Left forelimb (tissue), 1 donor: ENCODE measurements at regions not wholly inside any gene's neighbourhood (a gene's known extent, or its start where the extent isn't known, plus 50 kb on each side); places are given as distances from the start of the nearest gene placed in this dataset.
"Not testable (repeated sequence)": the region's sequence is repeated elsewhere in the genome, so short reads cannot be mapped to it uniquely, and the experiment has no call there.

Source experiments
- DNase-seq: peaks from one replicate; pipeline ENCODE4 v3.0.0-alpha.2; 2018; ENCODE audit warnings: low spot score

DNA sequence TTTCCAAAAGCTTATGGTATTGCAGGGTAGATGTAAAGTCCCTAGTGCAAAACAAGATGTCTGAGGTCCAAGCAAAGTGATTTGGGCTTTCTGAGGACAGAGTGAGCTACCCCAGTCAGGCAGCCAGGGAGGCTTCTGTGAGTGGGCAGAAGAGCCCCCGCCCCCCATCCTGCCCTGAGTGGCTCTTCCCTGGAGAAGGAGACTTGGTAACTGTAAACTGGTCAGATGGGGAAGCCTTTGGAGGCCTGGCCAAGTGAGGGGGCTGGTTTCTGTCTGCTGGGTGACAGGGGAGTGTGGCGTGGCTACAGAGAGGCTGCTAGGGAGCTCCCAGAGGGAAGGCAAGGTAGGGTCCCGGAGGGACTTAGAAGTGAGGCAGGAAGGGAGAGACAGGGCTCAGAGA lies 181.3 kb upstream of the HAAO start:
- no peak for DNase-seq

DNA sequence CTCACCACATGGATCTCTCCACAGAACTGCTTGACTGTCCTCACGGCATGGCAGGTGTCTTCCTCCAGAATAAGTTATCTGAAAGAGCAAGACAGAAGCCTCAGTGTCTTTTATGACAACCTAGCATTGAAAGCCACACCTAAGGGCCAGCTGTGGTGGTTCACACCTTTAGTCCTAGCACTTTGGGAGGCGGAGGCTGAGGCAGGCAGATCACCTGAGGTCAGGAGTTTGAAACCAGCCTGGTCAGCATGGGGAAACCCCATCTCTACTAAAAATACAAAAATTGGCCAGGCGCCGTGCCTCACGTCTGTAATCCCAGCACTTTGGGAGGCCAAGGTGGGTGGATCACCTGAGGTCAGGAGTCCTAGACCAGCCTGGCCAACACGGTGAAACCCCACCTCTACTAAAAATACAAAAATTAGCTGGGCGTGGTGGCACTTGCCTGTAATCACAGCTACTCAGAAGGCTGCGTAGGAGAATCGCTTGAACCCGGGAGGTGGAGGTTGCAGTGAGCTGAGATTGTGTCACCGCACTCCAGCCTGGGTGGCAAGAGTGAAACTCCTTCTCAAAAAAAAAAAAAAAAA lies 180.6 kb upstream of the HAAO start:
- DNase-seq, result not testable (repeated sequence)

DNA sequence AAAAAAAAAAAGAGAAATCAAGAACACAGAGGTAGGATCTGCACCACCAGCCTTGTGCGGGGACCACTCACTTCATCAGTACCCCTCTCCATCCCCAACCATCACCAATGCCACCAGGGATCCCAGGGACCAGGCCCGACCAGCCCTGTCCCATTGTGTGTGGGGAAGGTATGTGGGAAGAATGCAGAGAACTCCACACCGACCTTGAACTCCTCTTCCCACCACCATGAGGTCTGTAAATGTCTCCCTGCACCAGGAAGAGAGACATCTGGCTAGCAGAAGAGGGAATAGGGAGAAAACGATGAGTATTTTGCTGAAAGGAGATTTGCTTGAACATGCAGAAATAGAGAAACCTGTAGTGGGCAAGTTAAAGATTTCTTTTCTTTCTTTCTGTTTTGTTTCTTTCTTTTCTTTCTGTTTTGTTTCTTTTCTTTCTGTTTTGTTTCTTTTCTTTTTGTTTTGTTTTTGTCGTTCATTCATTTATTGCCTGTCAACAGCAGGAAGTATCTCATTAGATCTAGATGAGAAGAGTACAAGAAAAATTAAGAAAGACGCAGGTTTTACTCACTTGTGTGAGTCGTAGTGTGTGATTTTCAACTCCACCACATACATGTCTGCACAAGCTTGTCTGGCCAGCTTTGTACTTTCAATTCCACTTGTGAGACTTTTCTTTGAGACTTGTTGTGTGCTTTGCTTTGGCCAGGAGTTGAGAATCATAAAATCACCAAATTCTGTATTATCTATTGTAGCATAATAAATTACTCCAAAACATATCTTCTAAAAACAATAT lies 179.8 kb upstream of the HAAO start:
- DNase-seq, result no peak

DNA sequence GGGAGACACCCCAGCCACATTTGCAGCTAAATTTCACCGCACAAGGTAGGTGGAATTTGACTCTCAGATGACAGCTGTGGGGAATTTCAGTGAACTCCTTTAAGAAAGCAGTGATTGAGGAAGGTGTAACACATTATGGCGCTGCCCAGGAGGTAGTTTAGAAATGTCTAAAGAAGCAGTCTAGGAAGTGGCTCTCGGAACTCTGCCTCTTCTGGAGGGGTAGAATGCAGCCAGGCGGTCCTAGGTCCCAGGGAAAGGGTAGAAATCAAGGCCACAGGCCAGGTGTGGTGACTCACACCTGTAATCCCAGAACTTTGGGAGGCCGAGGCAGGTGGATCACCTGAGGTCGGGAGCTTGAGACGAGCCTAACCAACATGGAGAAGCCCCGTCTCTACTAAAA lies 179.0 kb upstream of the HAAO start:
- no peak for DNase-seq

DNA sequence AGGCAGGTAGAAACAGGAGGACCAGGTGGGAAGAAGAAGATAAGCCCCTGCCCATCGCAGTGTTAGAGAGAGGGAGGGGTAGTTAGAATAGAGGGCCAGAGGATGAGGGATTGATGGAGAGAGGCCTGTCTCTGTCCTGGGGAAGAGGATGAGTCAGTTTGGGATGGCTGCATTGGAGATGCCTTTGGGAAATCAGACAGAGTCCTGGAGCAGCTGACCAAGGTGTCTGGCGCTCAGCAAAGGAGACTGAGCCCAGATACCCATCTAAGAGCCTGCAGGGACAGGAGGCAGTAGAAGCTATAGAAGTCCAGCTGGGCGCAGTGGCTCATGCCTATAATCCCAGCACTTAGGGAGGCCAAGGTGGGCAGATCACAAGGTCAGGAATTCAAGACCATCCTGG lies 177.8 kb upstream of the HAAO start:
- DNase-seq, result no peak

DNA sequence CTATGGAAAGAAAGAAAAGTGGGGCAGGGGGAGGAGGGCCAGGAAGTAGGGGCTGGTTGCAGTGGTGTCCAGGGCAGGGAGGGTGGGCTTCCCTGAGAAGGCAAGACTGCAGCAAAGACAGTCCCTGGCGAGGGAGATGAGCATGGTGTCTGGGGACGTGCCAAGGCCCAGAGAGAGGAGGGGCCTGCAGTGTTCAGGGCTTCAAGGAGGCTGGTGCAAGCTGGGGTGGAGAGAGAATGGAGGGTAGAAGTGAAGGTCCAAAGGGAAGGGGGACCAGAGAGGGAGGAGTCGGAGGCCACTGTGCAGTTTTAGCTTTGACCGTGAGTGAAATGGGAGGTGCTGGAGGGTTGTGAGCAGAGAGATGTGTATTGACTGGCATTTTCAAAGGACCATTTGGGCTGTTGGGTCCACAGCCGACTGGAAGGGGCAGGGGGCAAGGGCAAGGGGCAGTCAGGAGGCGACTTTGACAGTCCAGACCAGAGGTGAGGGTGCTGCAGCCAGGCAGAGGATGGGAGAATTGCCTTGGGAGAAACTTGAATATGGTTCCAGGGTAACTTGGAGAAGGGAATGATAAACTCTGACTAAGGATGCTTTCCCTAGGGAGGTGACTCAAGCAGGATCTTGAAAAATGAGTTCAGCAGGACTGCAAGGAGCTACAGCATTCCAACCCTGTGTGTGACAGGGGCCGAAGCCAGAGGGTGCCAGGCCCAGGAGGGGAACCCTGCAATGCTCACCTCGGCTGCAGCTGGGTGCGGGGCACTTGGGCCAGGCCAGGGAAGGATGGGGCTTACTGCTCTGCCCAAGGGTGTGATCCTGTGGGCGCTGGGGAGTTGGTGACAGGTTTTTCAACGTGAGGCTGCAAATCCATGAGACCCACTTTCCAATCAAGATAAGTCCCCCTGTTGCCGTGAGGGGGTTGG lies 177.1 kb upstream of the HAAO start:
- DNase-seq, result no peak

DNA sequence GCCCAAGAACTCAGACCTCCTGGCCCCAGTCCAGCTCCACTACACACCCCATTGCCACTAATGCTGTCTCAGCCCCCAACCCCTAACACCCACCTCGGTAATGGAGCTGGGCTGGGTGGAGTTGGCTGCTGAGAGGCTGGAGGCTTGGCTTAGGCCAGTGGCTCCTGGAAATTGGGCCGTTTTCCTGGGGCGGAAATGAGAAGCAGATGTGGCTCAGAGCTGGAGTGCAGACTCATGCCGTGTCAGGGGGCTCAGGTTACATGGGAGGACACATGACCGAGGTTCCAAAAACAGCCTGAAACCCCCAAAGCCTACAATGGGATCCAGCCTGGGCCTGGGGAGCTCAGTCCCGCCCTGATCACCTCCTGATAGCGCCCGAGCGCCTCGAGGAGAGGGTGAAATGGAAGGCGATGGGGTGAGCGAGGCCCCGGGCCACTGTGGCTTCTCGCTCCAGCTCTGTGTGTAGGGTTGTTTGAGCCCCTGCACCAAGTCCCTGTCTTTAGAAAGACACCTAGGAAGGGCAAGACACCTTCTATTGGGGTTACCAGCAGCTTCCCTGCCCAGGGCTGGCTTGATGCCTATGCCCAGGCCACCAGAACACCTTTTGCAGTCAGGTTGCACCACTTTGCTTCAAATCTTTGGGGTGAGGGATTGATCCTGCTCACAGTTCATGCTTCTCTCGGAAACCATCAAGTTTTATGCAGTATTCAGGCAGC lies 175.7 kb upstream of the HAAO start:
- peak; percentile 93 for DNase-seq

DNA sequence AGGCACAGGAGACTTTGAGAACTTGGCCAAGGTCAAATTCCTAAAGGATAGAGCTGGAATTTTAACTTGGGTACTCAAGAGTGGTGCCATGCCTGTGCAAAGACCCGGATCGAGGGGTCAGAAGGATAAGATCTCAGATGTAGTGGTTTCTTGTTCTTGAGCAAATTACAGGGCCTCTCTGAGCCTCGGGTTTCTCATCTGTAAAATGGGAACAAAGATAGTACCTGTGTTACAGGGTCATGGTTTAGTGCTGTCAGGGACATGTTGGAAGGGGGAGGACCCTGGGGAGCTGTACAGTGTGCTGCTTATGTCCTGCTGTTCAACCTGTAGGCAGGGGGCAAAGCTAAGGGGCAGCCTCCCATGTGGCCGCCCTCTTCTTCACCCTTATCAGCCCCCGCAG lies 173.5 kb upstream of the HAAO start:
- no peak for DNase-seq

DNA sequence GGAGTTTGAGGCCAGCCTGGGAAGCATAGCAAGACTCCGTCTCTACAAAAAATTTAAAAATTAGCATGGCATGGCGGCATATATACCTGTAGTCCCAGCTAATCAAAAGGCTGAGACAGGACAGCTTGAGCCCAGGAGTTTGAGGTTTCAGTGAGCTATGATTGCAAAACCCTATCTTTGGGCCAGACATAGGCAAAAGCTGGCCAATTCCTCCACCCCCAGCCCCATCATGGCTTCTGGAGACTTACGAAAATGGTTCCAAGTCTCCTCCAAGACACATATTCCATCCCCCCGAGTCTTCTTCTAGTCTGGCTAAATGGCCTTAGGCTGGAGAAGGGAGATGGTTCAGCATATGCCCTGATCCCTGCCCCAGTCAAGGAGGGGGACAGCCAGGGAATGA lies 172.8 kb upstream of the HAAO start:
- DNase-seq, result no peak

DNA sequence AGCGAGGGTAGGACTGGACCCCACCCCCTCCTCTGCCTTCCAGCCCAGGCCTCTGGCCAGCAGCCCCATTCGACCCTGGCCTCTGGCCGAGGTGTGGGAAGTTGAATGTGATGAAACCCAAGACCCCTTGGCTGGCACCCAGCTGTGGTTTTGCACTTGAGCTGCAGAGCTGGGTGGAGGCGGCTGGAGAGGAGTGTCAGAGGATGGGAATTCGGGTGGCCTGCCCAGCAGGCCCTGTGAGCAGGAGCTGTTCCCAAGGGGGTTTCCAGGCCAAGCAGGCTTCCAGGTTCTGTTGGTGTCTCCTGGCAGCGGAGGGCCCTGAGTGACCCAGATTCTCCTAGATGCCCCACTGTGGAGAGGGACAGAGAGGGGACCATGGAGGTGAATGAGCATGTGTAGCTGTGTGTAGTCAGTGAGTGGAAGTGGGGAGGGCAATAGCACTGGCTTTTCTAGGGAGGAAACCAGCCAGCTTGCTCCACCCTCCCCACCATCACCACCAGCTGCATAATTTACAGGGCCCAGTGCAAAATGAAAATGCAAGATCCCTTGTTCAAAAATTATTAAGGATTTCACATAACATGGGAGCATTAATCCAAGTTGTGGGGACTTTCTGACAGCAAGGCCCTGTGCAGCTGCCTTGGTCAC lies 172.2 kb upstream of the HAAO start:
- DNase-seq, result no peak

DNA sequence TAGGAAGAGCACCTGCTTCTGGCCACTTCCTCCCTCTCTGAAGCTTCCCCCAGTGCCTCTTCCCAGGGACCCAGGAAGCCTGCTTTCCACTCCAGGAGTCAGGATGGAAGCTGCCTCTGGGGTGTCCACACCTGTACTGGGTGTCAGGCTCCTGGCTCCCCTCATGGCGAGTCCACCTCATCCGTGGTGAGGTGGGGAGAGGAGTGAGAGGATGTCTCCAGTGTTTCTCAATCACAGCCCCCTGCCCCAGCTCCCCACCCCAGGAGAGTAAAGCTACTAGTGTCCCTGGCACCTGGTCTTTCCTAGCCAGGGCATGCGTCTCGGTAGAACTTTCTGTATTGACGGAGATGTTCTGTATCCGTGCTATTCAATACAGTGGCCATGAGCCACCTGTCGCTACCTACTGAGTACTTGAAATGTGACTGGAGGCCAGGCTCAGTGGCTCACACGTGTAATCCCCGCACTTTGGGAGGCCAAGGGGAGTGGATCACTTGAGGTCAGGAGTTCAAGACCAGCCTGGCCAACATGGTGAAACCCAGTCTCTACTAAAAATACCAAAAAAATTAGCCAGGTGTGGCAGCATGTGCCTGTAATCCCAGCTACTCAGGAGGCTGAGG lies 171.2 kb upstream of the HAAO start:
- DNase-seq, result no peak

DNA sequence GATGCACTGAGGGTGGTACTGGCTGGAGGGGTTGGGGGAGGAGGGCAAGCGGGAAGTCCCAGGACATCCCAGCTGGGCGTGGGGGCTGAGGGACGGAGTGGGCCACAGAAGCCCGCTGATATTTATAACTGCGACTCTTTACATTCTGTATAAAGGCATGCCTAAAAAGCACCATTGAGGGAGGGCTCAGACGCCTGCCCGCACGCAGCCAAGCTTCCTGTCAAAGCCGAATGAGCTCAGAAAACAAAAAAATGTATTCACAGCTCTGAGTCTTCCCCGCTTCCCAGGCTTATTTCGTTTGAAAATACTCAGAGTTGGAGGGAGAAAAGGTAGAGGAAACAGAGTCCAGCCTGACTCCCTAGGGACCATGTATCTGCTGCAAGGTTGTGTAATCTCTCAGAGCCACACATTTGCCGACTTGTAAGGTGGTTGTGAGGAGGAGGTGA lies 170.1 kb upstream of the HAAO start:
- DNase-seq, result no peak

DNA sequence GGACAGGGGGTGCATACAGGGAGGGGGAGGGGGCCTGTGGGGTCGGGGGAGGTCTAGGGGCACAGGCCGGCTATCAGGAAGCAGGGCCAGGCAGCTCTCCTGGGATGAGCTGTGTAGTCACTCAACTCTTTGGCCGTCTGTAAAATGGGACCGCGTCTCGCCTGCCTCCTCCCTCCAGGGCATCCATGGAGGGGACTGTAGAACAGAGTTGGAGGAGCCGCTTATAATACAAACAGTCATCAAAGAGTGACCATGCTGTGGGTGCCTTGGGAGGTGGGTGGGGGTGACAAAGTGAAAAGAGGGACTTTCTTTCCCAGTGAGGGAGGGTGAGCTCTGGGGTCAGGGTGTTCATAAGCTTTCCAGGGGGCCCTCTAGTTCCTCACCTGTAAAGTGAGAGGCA lies 169.6 kb upstream of the HAAO start:
- no peak for DNase-seq

DNA sequence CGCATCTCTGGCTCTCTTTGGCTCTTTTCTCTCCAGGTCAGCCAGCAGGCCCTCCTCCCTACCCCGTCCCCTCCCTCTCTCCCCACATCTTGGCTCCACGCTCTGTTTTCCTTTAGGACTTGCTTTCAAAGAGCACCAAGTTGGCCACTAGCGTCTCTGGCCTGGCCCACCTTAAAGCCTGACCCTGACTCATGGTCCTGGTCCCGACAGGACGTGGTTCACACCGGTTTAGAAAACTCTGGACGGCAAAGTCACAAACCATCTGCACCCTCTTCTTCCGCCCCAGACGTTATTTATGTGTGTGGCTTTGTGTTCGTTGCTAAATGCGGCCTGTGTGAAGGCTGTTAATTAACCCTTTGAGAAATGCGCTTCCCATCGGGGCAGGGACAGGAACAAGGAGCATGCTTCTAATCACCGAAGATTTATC lies 169.0 kb upstream of the HAAO start:
- DNase-seq, result no peak

DNA sequence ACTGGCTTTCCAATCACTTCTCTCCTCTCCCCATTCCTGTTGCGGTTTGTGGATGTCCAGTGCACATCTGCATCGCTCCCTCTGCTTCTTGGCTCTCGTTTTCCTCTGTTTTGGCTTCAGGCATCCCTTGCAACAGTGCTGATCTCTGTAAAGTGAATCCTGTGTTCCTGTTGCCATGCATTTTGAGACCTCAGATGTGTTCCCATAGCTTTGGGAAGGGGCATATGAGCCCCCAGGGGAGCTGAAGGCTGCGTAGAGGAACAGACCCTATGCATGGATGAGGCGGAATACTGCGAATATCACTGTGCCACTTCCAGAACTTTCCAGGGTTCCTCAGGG lies 168.4 kb upstream of the HAAO start:
- no peak for DNase-seq

DNA sequence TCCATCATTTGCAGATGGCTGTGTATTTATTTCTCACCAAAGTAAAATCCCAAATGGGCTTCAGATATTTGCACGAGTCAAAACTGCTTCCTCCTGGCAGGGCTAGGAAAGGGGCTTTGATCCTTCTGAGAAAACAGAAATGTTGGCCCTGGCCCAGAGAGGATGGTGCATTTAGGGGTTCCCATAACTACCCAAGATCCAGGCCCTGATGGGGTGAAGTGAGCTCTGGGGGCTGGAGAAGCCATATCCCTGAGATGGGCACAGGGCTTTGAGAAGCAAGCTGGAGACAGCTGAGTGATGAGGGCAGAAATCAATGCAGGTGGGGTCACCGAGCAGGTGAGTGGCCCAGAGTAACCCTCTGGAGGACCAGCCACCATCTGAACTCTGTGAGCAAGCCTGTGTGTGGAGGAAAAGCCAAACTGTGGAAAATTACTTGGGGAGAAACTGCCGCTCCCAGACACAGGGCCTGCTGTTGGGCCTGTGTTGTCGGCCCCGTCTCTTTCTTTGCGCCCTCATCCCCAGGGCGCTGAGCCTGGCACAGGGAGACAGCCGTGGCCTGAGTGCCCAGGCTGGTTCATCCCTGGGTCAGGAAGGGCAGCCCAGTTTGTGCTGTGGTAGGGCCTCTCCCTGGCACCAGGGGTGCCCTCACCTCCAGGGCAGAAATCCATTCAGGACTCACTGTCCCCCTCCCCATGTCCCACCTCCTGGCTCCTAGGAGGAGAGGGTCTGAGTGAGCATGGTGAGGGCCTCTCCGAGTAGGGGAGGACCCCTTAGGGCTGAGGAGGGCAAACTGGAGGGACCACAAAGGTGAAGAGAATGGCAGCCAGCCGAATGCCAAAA lies 167.8 kb upstream of the HAAO start:
- DNase-seq, result no peak

DNA sequence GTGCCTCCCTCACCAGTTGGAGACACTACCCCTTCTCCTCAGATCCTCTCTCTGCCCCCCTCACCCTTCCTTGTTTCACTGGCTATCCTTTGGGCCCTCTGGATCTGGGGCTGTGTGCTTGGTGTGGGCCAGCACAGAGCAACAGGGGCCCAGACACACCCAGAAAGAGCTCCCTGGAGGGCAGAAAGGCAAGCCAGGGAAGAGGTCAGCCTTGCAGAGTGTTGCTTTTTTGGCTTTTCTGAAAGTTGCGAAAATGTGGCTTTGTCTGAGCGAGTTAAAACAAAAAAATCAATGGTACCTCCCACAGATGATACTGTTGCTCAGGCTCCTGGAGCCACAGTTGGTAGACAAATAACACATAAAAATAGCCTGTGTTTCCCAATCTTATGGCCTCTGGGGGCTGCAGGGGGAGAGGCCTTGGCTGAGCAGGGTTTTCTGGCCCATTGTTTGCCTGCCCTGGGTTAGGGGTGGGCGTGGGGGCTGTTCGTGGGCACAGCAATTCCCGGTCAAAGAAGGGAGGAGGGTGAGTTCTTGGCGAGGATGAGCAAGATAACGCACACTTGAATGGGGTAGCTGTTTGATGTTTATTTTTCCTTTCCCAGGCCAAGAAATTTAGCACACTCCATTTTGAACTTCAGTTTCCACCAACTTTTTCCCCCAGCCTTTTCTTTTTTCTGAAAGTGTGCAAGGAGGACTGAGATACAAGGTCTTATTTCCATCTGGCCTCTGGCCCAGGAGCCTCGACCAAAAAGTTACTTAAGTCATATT lies 167.0 kb upstream of the HAAO start:
- DNase-seq, result no peak

DNA sequence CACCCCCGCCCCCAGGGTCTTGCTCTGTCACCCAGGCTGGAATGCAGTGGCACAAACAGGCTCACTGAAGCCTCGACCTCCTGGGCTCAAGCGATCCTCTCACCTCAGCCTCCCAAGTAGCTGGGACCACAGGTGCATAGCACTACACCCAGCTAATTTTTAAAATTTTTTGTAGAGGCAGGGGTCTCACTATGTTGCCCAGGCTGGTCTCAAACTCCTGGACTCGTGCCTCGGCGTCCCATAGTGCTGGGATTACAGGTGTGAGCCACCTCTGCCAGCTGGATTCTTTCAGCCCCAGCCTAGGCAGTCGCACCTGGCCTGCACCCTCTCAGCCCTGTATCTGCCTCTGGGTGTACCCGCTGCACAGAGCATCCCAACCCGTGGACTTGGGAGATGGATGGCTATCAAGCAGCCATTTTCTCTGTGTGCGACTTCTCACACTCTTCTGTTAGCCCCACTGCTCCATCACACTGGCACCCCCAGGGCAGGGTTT lies 166.4 kb upstream of the HAAO start:
- no peak for DNase-seq

DNA sequence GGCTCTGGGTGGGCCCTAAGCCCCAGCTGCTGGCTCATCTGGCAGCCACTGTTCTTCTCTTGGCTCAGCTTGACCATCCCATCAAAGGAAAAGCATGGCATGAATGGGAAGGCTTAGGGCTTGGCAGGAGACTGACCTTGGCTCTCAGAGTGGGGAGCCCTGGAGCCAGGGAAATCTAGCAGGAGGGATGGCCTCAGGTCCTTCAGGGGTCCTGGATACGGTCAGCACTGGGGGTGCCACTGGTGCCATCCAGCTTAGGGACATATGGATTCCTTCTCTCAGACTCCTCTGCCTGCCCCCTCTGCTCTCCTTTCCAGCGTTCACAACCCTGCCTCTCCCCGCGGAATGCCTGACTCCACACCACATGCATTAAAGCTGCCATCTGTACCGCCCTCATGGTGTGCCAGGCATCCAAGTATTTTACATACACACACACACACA lies 165.5 kb upstream of the HAAO start:
- no peak for DNase-seq
